SIG-M5 treated with dmso at 0.1 percent for 504 hours (cell line): ENCODE measurements at regions not wholly inside any gene's neighbourhood (a gene's known extent, or its start where the extent isn't known, plus 50 kb on each side); places are given as distances from the start of the nearest gene placed in this dataset.

ENCODE experiments used
- DNase-seq: peaks from one replicate; lab custom pipeline; 2025; ENCODE audit not compliant: unreplicated experiment; lab: John Stamatoyannopoulos, UW

DNA sequence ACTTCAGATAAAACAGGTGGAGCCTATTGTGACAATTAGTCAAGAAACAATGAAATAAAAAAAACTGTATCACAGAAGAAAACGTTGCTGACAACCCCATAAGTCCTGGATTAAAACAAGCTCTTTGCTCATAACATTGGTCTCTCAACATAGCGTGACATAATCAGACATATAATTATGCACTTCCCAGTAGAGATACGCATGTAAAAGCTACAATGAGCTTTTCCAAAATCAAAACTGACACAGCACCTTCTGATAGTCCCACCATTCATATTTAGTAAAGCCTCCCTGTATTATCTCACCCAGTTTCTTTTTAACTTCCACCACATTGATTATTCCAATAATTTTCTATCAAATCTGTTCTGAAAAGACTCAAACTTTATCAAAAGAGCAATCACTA lies 372.1 kb upstream of the SMIM31 start:
- DNase-seq, result no peak

DNA sequence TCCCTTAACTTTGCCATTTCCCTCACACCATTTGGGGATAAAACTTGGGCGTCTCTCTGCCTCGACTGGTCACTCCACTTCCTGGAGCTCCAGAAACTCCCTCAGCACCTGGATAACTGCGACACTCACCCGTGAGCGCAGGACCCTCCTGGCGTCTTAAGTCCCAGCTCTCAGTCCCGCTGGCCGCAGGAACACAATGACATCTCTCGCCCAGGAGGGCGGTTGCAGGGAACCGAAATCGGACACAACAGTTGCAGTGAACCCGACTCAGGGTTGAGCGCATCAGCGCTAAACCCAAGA lies 370.9 kb upstream of the SMIM31 start:
- DNase-seq, result no peak

DNA sequence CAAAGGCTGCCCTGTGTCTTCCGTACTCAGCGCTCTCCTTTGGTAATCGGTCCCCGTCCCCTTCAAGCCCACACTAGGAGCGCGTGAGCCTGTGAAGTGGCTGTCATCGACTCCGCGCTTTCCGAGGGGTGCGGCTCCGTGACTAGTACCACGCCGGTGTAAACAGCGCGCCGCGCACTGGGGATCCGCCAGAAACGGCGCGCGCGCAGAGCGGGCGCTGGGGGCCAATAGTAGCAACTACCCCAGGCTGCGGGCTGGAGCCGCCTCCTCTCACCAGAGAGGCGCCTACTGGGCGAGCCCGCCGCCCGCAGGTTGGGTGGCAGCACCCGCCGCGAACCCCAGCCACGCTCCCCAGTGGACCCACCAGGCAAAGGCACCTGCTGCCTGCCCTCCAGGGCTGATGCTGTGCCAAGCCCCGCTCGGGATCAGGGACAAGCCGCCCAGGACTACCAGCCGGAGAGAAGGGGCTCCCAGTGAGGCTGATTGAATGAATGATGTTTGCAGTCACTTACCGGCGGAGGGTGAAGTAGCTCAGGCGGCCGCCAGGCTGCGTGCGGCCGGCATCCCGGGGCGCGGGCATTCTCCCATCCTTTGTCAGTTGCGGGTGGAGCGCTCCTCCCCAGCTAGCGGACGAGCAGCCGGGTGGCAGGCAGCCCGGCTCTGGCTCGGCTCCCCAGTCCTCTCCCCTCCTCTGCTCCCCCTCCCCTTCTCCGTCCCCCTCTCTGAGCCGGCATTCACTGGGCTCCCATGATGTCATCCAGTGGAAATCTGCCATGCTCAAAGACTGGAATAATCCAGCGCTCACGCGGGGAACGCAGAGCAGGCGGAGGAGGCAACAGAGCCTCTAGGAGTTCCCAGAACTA lies 370.3 kb upstream of the SMIM31 start:
- DNase-seq, result no peak

DNA sequence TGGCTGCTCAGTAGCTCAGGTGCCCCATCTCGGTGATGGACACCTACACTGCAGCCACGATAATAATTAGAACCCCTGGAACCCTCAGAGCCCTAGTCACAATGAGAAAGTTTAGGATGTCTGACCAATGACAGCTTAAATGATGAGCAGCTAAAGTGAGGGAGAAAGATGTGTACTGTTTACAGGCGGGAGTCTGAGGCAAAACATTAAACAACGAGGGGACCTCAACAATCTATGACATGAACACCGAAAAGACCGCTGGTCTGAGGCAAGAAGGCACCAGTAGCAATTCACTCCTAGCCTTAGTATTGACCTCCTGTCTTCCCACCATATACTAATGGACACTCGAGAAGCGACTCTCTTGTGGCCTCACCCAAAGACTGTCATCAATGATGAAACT lies 369.5 kb upstream of the SMIM31 start:
- no peak for DNase-seq

DNA sequence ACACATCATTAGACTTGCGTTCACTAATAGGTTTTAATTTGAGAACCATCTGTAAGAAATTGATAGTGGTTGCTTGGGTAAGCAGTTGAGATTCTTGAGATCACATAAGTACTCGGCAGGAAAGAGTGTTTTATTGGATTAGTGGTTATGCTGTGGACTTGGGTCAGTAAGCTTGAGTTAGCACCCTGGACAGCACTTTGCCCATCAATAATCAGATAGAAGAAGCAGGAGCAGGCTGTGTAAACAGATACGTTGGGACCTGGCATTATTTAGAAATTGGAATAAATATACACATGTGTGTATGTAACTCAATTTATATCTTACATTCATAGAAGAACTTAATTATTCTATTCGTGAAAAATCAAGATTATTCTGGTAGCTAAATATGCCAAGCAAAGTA lies 357.5 kb upstream of the SMIM31 start:
- DNase-seq, result no peak

DNA sequence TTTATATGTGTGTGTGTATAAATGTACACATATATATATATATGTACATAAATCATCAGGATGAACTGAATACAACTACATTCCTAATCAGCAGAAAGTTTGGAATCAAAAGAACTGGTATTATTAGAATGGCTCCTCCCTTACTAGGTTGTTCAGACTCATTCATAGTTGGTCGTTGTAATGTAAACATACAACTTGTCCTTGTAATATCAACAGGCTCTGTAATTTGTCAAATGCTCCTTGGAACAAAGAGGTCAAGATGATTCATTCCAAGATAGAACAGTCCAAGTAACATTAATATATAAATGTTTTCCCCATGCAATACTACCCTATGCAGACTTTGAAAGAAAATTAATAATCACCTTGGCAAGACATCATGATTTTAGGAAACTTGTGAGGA lies 351.4 kb upstream of the SMIM31 start:
- DNase-seq, result no peak

DNA sequence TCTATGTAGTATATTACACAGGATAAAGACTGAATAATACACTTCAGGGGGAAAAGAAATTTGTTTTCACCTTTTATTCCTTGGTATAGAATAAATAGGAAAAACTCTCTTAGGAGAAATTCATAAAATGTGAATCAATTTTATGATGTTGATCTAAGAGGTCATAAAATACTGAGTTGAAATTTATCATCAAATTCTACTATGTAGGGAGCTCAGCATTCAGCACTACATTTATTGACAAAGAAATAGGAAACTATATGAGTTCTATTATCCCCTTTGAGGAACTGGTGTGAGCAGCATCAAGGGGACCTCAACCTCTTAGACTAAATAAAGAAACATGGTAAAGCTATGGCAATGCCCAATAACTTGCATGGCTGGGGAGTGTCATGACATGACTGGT lies 348.2 kb upstream of the SMIM31 start:
- DNase-seq, result no peak

DNA sequence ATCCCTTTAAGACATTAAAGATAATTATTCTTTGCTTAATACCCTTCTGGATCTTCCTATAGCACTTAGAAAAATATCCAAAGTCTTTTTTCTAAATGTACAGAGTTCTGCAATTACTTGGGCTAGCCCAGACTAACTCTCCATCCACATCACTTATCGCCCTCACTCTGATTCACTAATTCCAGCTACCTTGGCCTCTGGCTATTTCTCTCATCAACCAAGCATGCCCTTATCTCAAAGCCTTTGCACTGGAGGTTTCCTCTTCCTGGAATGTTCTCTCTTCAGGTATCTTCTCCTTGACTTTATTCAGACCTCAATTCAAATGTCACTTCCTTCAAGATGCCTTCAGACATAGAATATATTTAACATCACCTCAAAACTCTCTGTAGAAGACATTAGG lies 345.1 kb upstream of the SMIM31 start:
- DNase-seq, result no peak

DNA sequence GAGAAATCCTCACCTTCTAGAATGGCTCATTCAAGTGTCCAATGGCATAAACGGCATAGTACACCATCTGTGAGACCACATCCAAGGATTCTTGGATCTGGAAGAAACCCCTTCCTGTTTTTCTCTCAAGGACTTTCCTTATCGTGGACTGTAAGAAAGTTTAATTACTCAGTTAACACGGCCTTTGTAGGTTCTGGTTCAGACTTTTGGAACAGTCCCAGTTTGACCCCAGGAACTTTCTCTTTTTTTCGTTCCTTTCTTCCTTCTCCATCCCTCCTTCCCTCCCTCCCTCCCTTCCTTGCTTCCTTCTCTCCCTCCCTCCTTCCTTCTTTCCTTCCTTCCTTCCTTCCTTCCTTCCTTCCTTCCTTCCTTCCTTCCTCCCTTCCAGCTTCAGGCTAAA lies 343.5 kb upstream of the SMIM31 start:
- no peak for DNase-seq

DNA sequence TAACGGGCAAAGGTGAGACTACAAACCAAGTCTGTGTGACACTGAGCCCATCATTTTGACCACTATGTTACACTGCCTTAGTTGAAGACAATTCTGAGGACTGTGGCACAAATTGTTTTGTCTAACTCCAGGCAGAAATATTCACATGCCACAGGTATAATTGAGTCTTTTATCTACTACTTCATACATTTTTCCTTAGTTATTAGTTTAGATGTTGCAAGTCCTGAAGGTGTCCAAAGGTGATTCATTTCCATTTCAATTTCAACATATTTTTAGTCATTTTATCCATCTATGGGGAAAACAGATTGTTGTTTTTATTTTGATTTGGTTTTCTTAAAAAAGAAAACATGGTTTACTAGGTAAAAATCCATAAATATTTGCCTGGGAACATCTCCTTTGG lies 341.7 kb upstream of the SMIM31 start:
- no peak for DNase-seq

DNA sequence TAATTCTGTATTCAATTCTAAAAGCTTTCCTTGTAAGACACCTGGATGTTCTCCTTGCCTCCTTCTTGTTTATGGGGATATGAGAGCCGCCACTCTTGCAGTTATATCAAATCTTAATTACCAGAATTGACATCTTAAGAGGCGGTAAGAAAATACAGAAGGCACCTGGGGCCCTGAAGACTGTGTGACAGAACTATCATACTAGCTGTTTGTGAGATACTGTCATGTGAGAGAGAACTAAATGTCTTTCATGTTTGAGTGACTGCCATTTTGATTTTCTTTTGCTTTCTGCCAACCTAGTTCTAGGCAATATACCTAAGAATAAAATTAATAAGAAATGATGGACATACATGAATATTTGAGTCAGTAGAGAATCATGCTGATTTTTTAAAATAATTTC lies 340.2 kb upstream of the SMIM31 start:
- DNase-seq, result no peak

DNA sequence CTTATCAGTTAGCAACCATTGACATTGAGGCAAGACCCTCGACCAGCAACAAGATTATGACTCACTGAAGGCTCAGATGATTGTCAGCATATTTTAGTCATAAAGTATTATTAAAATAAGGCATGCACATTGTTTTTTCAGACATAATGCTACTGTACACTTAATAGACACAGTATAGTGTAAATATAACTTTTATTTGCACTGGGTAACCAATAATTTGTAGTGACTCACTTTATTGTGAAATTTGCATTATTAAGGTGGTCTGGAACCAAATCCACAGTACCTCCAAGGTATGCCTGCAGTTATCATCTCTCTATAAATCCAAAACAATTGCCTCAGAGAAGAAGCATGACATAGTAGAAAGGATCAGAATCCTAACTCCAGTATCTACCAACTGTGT lies 330.1 kb upstream of the SMIM31 start:
- DNase-seq, result no peak

DNA sequence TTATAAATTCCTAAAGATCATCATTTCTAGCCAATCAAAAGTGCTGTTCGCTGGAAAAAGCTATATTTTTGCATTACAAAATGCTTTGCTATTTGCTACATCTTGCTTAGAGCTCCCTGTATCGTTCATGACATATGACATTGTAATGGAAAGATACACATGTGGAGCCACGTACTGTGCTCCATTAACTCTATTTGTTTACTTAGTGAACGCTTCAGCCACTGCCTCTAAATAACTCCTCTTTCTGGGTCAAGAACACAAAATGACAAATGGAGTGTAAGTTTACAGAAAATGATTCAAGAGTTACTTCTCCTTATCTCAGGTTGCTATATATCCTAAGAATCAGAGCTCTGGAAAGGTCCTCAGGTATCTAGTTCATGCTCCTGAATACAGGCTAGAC lies 329.1 kb upstream of the SMIM31 start:
- no peak for DNase-seq

DNA sequence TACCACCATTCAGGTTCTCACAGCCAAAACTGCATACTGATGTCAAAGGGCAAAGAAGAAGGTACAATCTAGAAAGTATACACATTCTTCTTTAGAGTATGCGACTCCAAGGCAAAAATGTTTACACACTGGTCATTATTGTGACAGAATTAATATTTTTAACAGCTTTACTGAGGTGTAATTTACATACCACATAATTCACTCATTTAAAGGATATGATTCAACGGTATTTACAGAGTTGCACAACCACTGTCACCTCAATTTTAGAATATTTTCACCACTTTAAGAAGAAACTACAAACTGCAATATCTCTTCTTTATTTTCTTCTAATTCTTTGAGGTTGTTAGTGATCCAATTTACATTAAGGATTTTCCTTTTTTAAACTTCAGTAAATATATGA lies 325.4 kb upstream of the SMIM31 start:
- no peak for DNase-seq

DNA sequence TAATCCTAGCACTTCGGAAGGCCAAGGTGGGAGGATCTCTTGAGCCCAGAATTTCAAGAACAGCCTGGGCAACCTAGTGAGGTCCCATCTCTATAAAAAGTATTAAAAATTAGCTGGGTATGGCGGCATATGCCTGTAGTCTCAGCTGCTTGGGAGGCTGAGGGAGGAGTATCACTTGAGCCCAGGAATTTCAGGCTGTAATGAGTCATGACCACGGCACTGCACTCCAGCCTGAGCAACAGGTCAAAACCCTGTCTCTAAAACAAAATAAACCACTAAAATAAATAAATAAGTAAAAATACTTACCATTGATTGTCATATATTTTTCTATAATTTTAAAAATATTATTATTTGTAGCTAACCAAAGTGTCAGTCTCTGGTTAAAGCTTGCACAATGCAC lies 315.6 kb upstream of the SMIM31 start:
- DNase-seq, result no peak

DNA sequence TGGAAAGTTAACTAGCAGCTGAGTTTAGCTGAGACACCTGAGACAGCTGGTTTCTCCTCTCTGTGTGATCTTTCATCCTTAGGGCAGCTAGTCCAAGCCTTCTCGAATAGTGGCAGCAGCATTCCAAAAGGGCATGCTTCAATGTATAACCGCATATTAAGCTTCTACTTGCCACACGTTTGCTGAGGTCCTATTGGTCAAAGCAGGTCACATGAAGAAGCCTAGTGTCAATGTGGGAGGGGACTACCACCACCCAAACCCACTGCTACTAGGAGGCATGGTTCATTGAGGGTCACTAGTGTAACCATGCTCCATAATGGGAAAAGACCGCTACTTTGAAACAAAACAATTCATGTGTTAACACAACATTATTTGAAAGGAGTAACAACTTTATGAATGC lies 314.9 kb upstream of the SMIM31 start:
- no peak for DNase-seq

DNA sequence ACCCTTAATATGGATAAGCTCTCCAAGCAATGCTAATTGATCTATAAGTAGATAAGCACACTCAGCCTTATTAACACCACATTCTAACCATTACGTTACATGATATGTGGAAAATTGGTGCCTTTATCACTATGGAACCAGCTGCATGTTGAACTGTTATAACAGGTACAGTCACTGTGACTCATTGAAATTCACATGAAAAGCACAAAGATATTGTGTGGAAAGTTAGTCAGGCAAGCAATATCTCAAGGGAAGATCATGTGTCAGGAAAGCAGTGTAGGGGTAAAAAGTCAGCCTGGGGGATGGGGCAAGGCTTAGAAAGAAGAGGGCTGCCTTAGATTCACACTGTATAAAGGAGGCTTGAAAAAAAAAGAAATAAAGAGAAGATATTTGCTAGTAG lies 313.7 kb upstream of the SMIM31 start:
- no peak for DNase-seq

DNA sequence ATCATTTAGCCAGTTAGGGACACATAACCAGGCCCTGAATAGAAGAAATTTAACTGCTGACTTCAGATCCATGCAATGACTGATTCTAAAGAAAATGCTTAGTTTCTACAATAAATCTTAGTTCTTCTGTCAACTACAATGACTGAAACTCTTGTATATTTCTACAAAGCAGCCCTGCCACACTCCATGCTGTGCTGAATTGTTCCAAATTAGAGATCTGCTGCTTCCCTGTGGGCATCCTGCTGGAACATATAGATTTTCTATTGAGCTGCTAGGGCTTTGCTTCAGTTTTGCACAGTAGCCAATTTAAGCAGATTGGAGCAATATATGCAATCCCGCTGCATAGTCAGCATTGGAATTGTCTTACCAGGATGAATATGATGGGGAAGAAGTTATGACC lies 312.8 kb upstream of the SMIM31 start:
- no peak for DNase-seq

DNA sequence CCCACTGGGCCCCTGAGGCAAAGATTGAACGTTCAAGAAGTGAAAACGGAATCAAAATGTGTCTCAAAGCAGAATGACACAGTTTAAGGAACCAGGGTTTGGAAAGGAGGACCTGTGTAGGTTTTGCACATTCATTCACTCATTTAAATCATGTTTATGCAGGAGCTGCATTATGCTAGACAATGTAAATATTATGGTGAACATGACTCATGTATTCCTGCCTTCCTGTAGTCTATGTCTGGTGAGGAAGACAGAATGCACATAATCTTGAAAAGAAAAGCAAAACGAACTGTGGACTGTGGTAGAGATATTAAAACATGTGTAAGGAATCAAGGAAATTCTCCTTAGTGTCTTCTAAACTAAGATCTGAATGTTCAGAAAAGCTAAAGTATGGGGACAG lies 311.8 kb upstream of the SMIM31 start:
- DNase-seq, result no peak

DNA sequence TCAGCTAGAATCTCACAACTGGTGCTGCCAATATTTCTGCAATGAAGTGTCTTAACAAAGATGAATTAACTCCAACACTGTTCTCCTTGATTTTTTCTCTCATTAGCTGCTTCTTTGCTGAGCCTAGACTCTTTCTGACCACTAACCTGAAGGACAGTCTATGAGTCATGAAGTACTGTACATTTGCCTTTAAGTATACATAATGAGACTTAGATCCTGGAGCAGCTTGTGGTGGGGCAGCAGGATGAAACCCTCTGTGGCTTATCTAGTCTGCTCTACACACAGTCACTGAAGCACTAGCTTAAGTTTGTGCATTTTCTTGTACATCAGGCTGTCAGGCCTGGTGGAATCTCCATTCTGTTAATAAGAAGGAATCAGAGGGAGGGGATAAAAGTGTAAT lies 307.4 kb upstream of the SMIM31 start:
- no peak for DNase-seq

DNA sequence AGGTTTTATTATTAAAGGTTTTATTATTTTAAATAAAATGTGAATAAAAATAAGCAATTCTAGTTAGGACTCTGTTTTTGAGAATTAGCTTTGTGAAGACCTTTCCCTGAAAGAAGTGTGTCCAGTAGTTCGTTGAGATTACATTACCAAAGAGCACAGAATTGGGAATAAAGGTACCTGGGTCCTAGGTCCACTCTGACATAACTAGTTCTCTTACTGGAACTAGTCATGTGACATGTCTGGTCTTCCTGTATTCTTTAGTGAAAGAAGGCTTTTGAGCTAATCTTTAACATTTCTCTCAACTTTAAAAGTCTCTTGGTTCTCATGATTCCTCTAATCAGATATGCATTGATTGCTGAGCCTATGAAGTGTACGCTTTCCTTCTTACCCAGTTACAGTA lies 292.0 kb upstream of the SMIM31 start:
- no peak for DNase-seq

DNA sequence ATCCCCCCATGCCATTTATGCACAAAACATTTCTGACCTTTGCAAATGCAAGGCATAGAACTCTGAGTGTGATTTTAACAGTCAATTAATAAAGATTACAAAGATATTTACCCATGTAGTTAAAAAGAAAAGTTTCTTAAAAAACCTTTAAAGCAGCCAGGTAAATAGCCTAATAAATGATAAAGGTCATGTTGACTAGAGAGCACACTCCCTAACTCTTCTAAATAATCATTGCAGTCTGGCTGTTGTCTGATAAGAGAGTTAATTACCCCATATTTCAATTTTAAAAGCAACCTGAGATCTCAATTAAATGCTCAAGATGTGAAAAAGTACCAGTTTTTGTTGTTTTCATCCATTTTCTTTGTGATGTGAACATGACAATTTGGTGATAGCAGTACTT lies 291.5 kb upstream of the SMIM31 start:
- no peak for DNase-seq

DNA sequence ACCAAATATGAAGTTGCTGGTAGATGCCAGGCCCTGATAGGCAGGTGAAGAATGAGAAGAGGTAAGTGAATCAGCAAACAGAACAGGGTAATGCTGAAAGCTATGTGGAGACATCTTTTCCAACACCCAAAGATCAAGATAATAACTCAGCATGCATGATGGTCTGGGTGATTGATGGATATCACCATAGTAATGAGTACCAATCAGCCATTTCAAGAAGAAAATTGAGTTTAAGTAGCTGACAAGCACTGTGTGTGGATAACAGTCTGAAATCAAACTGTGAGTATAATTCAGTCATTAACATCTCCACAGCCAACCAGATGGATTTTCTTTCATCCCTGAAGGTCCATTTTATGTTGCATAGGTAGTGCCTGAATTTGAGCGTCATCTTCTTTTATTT lies 289.6 kb upstream of the SMIM31 start:
- no peak for DNase-seq

DNA sequence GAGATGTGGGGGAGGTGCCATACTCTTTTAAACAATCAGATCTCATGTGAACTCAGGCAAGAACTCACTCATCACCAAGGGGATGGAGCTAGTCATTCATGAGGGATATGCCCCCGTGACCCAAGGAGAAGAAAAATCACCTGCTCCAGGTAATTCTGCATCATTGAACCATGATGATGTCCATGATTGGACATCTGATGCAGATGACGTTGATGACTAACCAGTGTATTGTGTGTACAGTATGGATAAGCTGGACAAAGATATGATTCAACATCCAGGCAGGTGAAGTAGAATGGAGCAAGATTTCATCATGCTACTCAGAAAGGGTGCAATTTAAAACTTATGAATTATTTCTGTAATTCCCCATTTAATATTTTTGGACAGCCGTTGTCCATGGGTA lies 286.4 kb upstream of the SMIM31 start:
- DNase-seq, result no peak
